ENCODE measurements at regions not wholly inside any gene's neighbourhood (a gene's known extent, or its start where the extent isn't known, plus 50 kb on each side); places are given as distances from the start of the nearest gene placed in this dataset.

GRCh38 chr22:25453058-25453457 lies 111.4 kb upstream of the GRK3 start:
- no peak for FAIRE-seq
- H3K79me2 ChIP-seq (ENCODE audit: control insufficient read depth, insufficient read depth, low read length): peaks cover 71% of the 10 kb centered on the region
- no peak overlapping the region for H3K4me2 ChIP-seq (ENCODE audit: insufficient read depth, low read length)
- TF ChIP-seq POLR2A (IDR thresholded peaks at IDR 0.05; ENCODE audit: low read depth, low read length) (no peak), POLR2AphosphoS5 (IDR thresholded peaks at IDR 0.05; ENCODE audit: insufficient read depth, low read depth, low read length) (no peak), JUN (IDR thresholded peaks at IDR 0.05; ENCODE audit: borderline replicate concordance, insufficient read depth, insufficient read length, low read depth) (no peak), EZH2 (IDR thresholded peaks at IDR 0.05; ENCODE audit: borderline replicate concordance, low read depth, low read length, severe bottlenecking) (no peak), GATA2 (IDR thresholded peaks at IDR 0.05; ENCODE audit: insufficient read depth, insufficient read length, low read depth, low read length) (no peak), FOS (IDR thresholded peaks at IDR 0.05; ENCODE audit: borderline replicate concordance, insufficient read depth, low read length) (no peak), MYC (IDR thresholded peaks at IDR 0.05; ENCODE audit: low read depth, low read length) (no peak)
- TF ChIP-seq, protein P1, sequence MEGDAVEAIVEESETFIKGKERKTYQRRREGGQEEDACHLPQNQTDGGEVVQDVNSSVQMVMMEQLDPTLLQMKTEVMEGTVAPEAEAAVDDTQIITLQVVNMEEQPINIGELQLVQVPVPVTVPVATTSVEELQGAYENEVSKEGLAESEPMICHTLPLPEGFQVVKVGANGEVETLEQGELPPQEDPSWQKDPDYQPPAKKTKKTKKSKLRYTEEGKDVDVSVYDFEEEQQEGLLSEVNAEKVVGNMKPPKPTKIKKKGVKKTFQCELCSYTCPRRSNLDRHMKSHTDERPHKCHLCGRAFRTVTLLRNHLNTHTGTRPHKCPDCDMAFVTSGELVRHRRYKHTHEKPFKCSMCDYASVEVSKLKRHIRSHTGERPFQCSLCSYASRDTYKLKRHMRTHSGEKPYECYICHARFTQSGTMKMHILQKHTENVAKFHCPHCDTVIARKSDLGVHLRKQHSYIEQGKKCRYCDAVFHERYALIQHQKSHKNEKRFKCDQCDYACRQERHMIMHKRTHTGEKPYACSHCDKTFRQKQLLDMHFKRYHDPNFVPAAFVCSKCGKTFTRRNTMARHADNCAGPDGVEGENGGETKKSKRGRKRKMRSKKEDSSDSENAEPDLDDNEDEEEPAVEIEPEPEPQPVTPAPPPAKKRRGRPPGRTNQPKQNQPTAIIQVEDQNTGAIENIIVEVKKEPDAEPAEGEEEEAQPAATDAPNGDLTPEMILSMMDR (IDR thresholded peaks at IDR 0.05; ENCODE audit: extremely low read depth in 1 of 2, insufficient read depth in 1 of 2, low read depth in 1 of 2, low read length in 2 of 2): no peak
- TF ChIP-seq, protein P2, sequence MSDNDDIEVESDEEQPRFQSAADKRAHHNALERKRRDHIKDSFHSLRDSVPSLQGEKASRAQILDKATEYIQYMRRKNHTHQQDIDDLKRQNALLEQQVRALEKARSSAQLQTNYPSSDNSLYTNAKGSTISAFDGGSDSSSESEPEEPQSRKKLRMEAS (IDR thresholded peaks at IDR 0.05; ENCODE audit: insufficient read depth, insufficient read length): no peak
- ChIA-PET POLR2A (no interaction called here), CTCF (interaction anchor here (1.4 to 1.8 kb wide), 2 partner anchors 10 to 320 kb away, joined by 3 read pairs; no protein-coding TSS in a partner anchor)
- no TSS peak for BruUV-seq (replicated peaks)
- H3K4me3 ChIP-seq (replicated peaks in 1 of 3; ENCODE audit: insufficient read depth in 1 of 3, low read depth in 1 of 3, low read length in 3 of 3): no peak overlapping the region
- H3K9ac ChIP-seq (replicated peaks; ENCODE audit: extremely low read depth, insufficient read depth, low read length): no peak overlapping the region
- peaks cover 3 to 6% of the 10 kb centered on the region in 2 experiments for H3K36me3 ChIP-seq (ENCODE audit: control insufficient read depth in 2 of 2, extremely low read depth in 1 of 2, insufficient read depth in 2 of 2, low read length in 2 of 2)
- no peaks in the 10 kb centered on the region for H3K9me3 ChIP-seq (replicated peaks; ENCODE audit: control insufficient read depth, insufficient read depth, low read length)
- no peaks in the 10 kb centered on the region for H3K9me1 ChIP-seq (replicated peaks; ENCODE audit: control insufficient read depth, extremely low read depth, insufficient read depth, low read length)
- peaks cover 17% of the 10 kb centered on the region for H3K4me1 ChIP-seq (ENCODE audit: control insufficient read depth, extremely low read depth, insufficient read depth, low read length)
- no peak overlapping the region for H3K27ac ChIP-seq (ENCODE audit: insufficient read depth, low read depth, low read length)
- H3K27me3 ChIP-seq (ENCODE audit: control insufficient read depth in 2 of 2, insufficient read depth in 2 of 2, low read length in 2 of 2): no peaks in the 10 kb centered on the region
- intact Hi-C loops (cut with micrococcal nuclease) (no loop called here), dilution Hi-C loops (cut with MboI; ENCODE audit: extremely low pct_ligation_motif_present, low sequenced_read_pairs) (no loop called here)
- H4K20me1 ChIP-seq (replicated peaks; ENCODE audit: control insufficient read depth, extremely low read depth, insufficient read depth, low read length): peaks cover 6% of the 10 kb centered on the region
- no peak for DNase-seq (ENCODE audit: low read depth, low spot score)
- H2AFZ ChIP-seq (ENCODE audit: low read depth, low read length): no peak overlapping the region
